ENCODE measurements at regions not wholly inside any gene's neighbourhood (a gene's known extent, or its start where the extent isn't known, plus 50 kb on each side); places are given as distances from the start of the nearest gene placed in this dataset.

DNA sequence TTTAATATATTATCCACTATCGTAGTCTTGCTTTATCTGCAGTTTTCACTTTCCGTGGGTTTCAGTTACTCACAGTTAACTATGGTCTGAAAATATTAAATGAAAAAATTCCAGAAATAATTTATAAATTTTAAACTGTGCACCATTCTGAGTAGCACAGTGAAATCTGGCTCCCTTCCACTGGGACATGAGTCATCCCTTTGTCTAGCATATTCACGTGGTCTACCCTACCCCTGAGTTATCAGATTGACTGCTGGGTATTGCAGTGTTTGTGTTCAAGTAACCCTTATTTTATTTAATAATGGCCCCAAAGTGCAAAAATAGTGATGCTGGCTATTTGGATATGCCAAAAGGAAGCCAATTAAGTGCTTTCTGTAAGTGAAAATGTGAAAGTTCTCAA lies 539.5 kb upstream of the AGTR1 start:
- TF ChIP-seq POLR2AphosphoS5 (IDR thresholded peaks at IDR 0.05; ENCODE audit: insufficient read depth in 1 of 2, low read depth in 1 of 2), result no peak
- TF ChIP-seq, protein P1, sequence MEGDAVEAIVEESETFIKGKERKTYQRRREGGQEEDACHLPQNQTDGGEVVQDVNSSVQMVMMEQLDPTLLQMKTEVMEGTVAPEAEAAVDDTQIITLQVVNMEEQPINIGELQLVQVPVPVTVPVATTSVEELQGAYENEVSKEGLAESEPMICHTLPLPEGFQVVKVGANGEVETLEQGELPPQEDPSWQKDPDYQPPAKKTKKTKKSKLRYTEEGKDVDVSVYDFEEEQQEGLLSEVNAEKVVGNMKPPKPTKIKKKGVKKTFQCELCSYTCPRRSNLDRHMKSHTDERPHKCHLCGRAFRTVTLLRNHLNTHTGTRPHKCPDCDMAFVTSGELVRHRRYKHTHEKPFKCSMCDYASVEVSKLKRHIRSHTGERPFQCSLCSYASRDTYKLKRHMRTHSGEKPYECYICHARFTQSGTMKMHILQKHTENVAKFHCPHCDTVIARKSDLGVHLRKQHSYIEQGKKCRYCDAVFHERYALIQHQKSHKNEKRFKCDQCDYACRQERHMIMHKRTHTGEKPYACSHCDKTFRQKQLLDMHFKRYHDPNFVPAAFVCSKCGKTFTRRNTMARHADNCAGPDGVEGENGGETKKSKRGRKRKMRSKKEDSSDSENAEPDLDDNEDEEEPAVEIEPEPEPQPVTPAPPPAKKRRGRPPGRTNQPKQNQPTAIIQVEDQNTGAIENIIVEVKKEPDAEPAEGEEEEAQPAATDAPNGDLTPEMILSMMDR (IDR thresholded peaks at IDR 0.05), result no peak
